Right lobe of liver (tissue), 4 donors: ENCODE measurements at regions not wholly inside any gene's neighbourhood (a gene's known extent, or its start where the extent isn't known, plus 50 kb on each side); places are given as distances from the start of the nearest gene placed in this dataset.

ENCODE experiments used
- POLR2A ChIP-seq: fragments of 450-650 bp; IDR thresholded peaks from one replicate; pipeline ENCODE4 v1.6.1; 2017; ENCODE audit warnings: antibody characterized with exemption, mild to moderate bottlenecking
- TF ChIP-seq, protein P1 (sequence below), 4 donors: fragments of 200-600 bp in 3 of 4; fragments of 450-650 bp in 1 of 4; IDR thresholded peaks; one replicate each; pipeline versions ENCODE4 v1.5.1 to v1.8.0; 2016 to 2022; ENCODE audit warnings: antibody characterized with exemption in 4 of 4, mild to moderate bottlenecking in 2 of 4
- donor health status: DM: no; HTN: no; CAD: no.
- donor health status: DM: no; HTN: no; CAD: no.
- donor health status: DM: no; HTN: yes; CAD: no.

DNA sequence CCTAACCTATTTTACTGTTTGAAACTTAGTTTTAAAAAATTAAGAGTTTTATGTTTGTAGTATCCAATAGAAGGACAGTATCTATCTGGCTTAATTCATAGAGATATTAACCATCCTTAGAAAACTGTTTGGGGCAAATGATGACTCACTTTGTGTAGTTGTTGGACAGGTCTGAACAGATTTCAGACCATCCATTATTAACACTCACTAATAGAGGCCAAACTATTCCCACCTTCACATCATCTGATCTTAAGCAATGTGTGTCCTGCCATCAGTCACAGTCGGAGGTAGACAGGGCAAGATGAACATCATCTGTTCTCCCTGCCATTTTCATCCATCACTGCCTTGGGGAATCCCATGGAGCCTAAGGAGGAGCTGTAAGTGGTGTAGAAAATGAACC is 164.6 kb upstream of the DCC start:
- TF ChIP-seq POLR2A, result no peak
- TF ChIP-seq, protein P1, sequence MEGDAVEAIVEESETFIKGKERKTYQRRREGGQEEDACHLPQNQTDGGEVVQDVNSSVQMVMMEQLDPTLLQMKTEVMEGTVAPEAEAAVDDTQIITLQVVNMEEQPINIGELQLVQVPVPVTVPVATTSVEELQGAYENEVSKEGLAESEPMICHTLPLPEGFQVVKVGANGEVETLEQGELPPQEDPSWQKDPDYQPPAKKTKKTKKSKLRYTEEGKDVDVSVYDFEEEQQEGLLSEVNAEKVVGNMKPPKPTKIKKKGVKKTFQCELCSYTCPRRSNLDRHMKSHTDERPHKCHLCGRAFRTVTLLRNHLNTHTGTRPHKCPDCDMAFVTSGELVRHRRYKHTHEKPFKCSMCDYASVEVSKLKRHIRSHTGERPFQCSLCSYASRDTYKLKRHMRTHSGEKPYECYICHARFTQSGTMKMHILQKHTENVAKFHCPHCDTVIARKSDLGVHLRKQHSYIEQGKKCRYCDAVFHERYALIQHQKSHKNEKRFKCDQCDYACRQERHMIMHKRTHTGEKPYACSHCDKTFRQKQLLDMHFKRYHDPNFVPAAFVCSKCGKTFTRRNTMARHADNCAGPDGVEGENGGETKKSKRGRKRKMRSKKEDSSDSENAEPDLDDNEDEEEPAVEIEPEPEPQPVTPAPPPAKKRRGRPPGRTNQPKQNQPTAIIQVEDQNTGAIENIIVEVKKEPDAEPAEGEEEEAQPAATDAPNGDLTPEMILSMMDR (IDR thresholded peaks at IDR 0.05), result no peak
